Activated CD8-positive, alpha-beta T cell treated with anti-CD3 and anti-CD28 coated beads, Interleukin-2, amount 10 ng/mL, durations not matched to agents 7 days and 5 days (primary cell): ENCODE measurements at regions not wholly inside any gene's neighbourhood (a gene's known extent, or its start where the extent isn't known, plus 50 kb on each side); places are given as distances from the start of the nearest gene placed in this dataset.

Experiments
- ATAC-seq: fragments of 150-1000 bp; cut with Tn5 transposase; one replicate; pipeline ENCODE4 v1.10.0; 2021; ENCODE audit warnings: moderate library complexity
- CTCF ChIA-PET: fragments of 350-600 bp; sonication (Branson Sonifier 250); formaldehyde crosslinking; loops from one replicate; lab custom pipeline; 2021; ENCODE audit warnings: antibody characterized with exemption; lab: Charles Lee
- POLR2A ChIA-PET: fragments of 350-600 bp; sonication (Branson Sonifier 250); formaldehyde crosslinking; loops from one replicate; lab custom pipeline; 2021; ENCODE audit warnings: antibody characterized with exemption; lab: Charles Lee
- DNase-seq: peaks from one replicate; pipeline ENCODE4 v3.0.0-alpha.2; 2020
- H3K27ac Mint-ChIP-seq: one replicate; pipeline ENCODE4 v1.8.0; 2021; ENCODE audit warnings: mild to moderate bottlenecking, mixed read lengths
- H3K27me3 Mint-ChIP-seq: one replicate; pipeline ENCODE4 v1.8.0; 2021; ENCODE audit warnings: low read depth, mixed read lengths
- H3K36me3 Mint-ChIP-seq: one replicate; pipeline ENCODE4 v1.8.0; 2021; ENCODE audit warnings: low read depth, mixed read lengths
- H3K4me1 Mint-ChIP-seq: one replicate; pipeline ENCODE4 v1.8.0; 2021; ENCODE audit warnings: low read depth, mixed read lengths
- H3K4me3 Mint-ChIP-seq: one replicate; pipeline ENCODE4 v1.8.0; 2021; ENCODE audit warnings: mild to moderate bottlenecking, mixed read lengths
- H3K9me3 Mint-ChIP-seq: one replicate; pipeline ENCODE4 v1.8.0; 2022; ENCODE audit warnings: mixed read lengths; ENCODE audit not compliant: insufficient read depth

GRCh38 chr11:69416143-69416515, 65.3 kb upstream of the LINC01488 start:
- POLR2A ChIA-PET = no interaction called here
- H3K4me1 Mint-ChIP-seq = no peaks in the 10 kb centered on the region
- CTCF ChIA-PET = no interaction called here
- H3K4me3 Mint-ChIP-seq = no peak overlapping the region
- peaks cover 3% of the 10 kb centered on the region for H3K27me3 Mint-ChIP-seq
- H3K36me3 Mint-ChIP-seq = no peaks in the 10 kb centered on the region
- DNase-seq (no peak), ATAC-seq (no peak)
- no peak overlapping the region for H3K27ac Mint-ChIP-seq
- no peaks in the 10 kb centered on the region for H3K9me3 Mint-ChIP-seq

GRCh38 chr11:69416762-69417698, 64.4 kb upstream of the LINC01488 start:
- DNase-seq = no peak
- Mint-ChIP-seq H3K9me3 (no peaks in the 10 kb centered on the region), H3K27ac (no peak overlapping the region), H3K4me3 (no peak overlapping the region), H3K27me3 (peaks cover 1% of the 10 kb centered on the region), H3K4me1 (no peaks in the 10 kb centered on the region), H3K36me3 (no peaks in the 10 kb centered on the region)
- no peak for ATAC-seq
- POLR2A ChIA-PET = no interaction called here
- CTCF ChIA-PET = no interaction called here

GRCh38 chr11:69417699-69418085, 63.8 kb upstream of the LINC01488 start:
- H3K4me1 Mint-ChIP-seq = no peaks in the 10 kb centered on the region
- no peak overlapping the region for H3K27ac Mint-ChIP-seq
- POLR2A ChIA-PET = no interaction called here
- no peak for ATAC-seq
- peaks cover 3% of the 10 kb centered on the region for H3K27me3 Mint-ChIP-seq
- H3K36me3 Mint-ChIP-seq = no peaks in the 10 kb centered on the region
- DNase-seq = no peak
- no peaks in the 10 kb centered on the region for H3K9me3 Mint-ChIP-seq
- no peak overlapping the region for H3K4me3 Mint-ChIP-seq
- CTCF ChIA-PET = no interaction called here

GRCh38 chr11:69418576-69419296, 62.7 kb upstream of the LINC01488 start:
- peaks cover 5% of the 10 kb centered on the region for H3K27me3 Mint-ChIP-seq
- no peak for DNase-seq
- no peaks in the 10 kb centered on the region for H3K4me1 Mint-ChIP-seq
- ChIA-PET CTCF (no interaction called here), POLR2A (no interaction called here)
- no peaks in the 10 kb centered on the region for H3K36me3 Mint-ChIP-seq
- ATAC-seq = no peak
- no peak overlapping the region for H3K4me3 Mint-ChIP-seq
- no peak overlapping the region for H3K27ac Mint-ChIP-seq
- no peaks in the 10 kb centered on the region for H3K9me3 Mint-ChIP-seq

- Mint-ChIP-seq H3K4me1 (no peaks in the 10 kb centered on the region), H3K4me3 (no peak overlapping the region), H3K36me3 (no peaks in the 10 kb centered on the region), H3K27me3 (peaks cover 5% of the 10 kb centered on the region), H3K9me3 (peaks cover 4% of the 10 kb centered on the region), H3K27ac (no peak overlapping the region)
- CTCF ChIA-PET = no interaction called here
- no peak for DNase-seq
- POLR2A ChIA-PET = no interaction called here
- ATAC-seq = no peak
These were observed 61.6 kb upstream of the LINC01488 start for GRCh38 chr11:69419662-69420395.

GRCh38 chr11:69422645-69423044, 58.8 kb upstream of the LINC01488 start:
- Mint-ChIP-seq H3K36me3 (no peaks in the 10 kb centered on the region), H3K27me3 (peaks cover 12% of the 10 kb centered on the region), H3K9me3 (peaks cover 8% of the 10 kb centered on the region), H3K4me1 (peaks cover 14% of the 10 kb centered on the region), H3K4me3 (no peak overlapping the region), H3K27ac (peak overlapping the region; percentile 19)
- ChIA-PET CTCF (no interaction called here), POLR2A (no interaction called here)
- DNase-seq = no peak
- no peak for ATAC-seq

- ATAC-seq = no peak
- Mint-ChIP-seq H3K36me3 (no peaks in the 10 kb centered on the region), H3K27me3 (peaks cover 14% of the 10 kb centered on the region), H3K4me3 (no peak overlapping the region), H3K9me3 (peaks cover 8% of the 10 kb centered on the region), H3K27ac (peak overlapping the region; percentile 19), H3K4me1 (peaks cover 14% of the 10 kb centered on the region)
- CTCF ChIA-PET = no interaction called here
- DNase-seq = no peak
- POLR2A ChIA-PET = no interaction called here
These were observed 58.3 kb upstream of the LINC01488 start for GRCh38 chr11:69423181-69423580.

GRCh38 chr11:69423611-69424385, 57.7 kb upstream of the LINC01488 start:
- H3K4me1 Mint-ChIP-seq = peaks cover 14% of the 10 kb centered on the region

GRCh38 chr11:69424748-69425147, 56.7 kb upstream of the LINC01488 start:
- H3K4me1 Mint-ChIP-seq = peaks cover 14% of the 10 kb centered on the region
- H3K27me3 Mint-ChIP-seq = peaks cover 14% of the 10 kb centered on the region
- H3K9me3 Mint-ChIP-seq = peaks cover 8% of the 10 kb centered on the region
- H3K4me3 Mint-ChIP-seq = no peak overlapping the region
- DNase-seq (no peak), ATAC-seq (no peak)
- CTCF ChIA-PET = no interaction called here
- no peaks in the 10 kb centered on the region for H3K36me3 Mint-ChIP-seq
- H3K27ac Mint-ChIP-seq = no peak overlapping the region
- POLR2A ChIA-PET = no interaction called here

More at GRCh38 chr11:69423611-69424385, 57.7 kb upstream of the LINC01488 start:
- no peak overlapping the region for H3K4me3 Mint-ChIP-seq
- H3K36me3 Mint-ChIP-seq = no peaks in the 10 kb centered on the region
- ATAC-seq (no peak), DNase-seq (no peak)
- CTCF ChIA-PET = no interaction called here
- POLR2A ChIA-PET = no interaction called here
- peaks cover 8% of the 10 kb centered on the region for H3K9me3 Mint-ChIP-seq
- H3K27me3 Mint-ChIP-seq = peaks cover 14% of the 10 kb centered on the region
- H3K27ac Mint-ChIP-seq = no peak overlapping the region

- H3K27me3 Mint-ChIP-seq = peaks cover 14% of the 10 kb centered on the region
- DNase-seq (no peak), ATAC-seq (no peak)
- peaks cover 14% of the 10 kb centered on the region for H3K4me1 Mint-ChIP-seq
- H3K36me3 Mint-ChIP-seq = no peaks in the 10 kb centered on the region
- ChIA-PET CTCF (interaction anchor here (0.6 kb wide), 1 partner anchor 15 kb away, joined by 3 read pairs; no protein-coding TSS in a partner anchor), POLR2A (no interaction called here)
- no peak overlapping the region for H3K27ac Mint-ChIP-seq
- H3K9me3 Mint-ChIP-seq = peaks cover 8% of the 10 kb centered on the region
- no peak overlapping the region for H3K4me3 Mint-ChIP-seq
These were observed 56.0 kb upstream of the LINC01488 start for GRCh38 chr11:69425444-69425843.

- ATAC-seq = peak; percentile 62
- Mint-ChIP-seq H3K27me3 (peaks cover 14% of the 10 kb centered on the region), H3K4me1 (peaks cover 14% of the 10 kb centered on the region), H3K9me3 (peaks cover 8% of the 10 kb centered on the region), H3K4me3 (peak overlapping the region; percentile 12), H3K27ac (no peak overlapping the region), H3K36me3 (no peaks in the 10 kb centered on the region)
- ChIA-PET POLR2A (no interaction called here), CTCF (interaction anchor here (0.6 kb wide), 1 partner anchor 15 kb away, joined by 3 read pairs; no protein-coding TSS in a partner anchor)
- peak; percentile 52 for DNase-seq
These were observed 55.4 kb upstream of the LINC01488 start for GRCh38 chr11:69425895-69426544.
